Lower leg skin (tissue), 3 donors: ENCODE measurements at regions not wholly inside any gene's neighbourhood (a gene's known extent, or its start where the extent isn't known, plus 50 kb on each side); places are given as distances from the start of the nearest gene placed in this dataset.

ENCODE experiments used
- CTCF ChIP-seq, 3 donors: fragments of 450-650 bp; IDR thresholded peaks; one replicate each; pipeline ENCODE4 v1.5.1; 2016; ENCODE audit warnings: antibody characterized with exemption in 3 of 3, mild to moderate bottlenecking in 3 of 3, moderate library complexity in 2 of 3
- POLR2A ChIP-seq, 2 donors: fragments of 450-650 bp; IDR thresholded peaks; one replicate each; pipeline ENCODE4 v1.6.1; 2016 to 2017; ENCODE audit warnings: antibody characterized with exemption in 2 of 2, mild to moderate bottlenecking in 1 of 2, moderate library complexity in 1 of 2

- TF ChIP-seq CTCF (IDR thresholded peaks at IDR 0.05) (no peak), POLR2A (IDR thresholded peaks at IDR 0.05) (no peak)
Measured at GRCh38 chr3:166706094-166706493, 674.0 kb downstream of the ZBBX start.
